Fibroblast of lung (primary cell): ENCODE measurements at regions not wholly inside any gene's neighbourhood (a gene's known extent, or its start where the extent isn't known, plus 50 kb on each side); places are given as distances from the start of the nearest gene placed in this dataset.

Experiments used
- DNase-seq, 2 donors: peaks; one replicate each; pipeline versions ENCODE4 v3.0.0 to v3.0.0-alpha.2; 2010; ENCODE audit warnings: low read depth in 2 of 2
- H2AFZ ChIP-seq: 2 replicates; pipeline ENCODE4 v1.5.1; 2012; ENCODE audit warnings: low read length, control low read depth, inconsistent platforms
- H3K27ac ChIP-seq: 2 replicates; pipeline ENCODE4 v1.5.1; 2011; ENCODE audit warnings: low read length, control low read depth; ENCODE audit not compliant: insufficient read depth
- H3K27me3 ChIP-seq: 2 replicates; pipeline ENCODE4 v1.5.1; 2011; ENCODE audit warnings: mild to moderate bottlenecking, low read length; ENCODE audit not compliant: control insufficient read depth, insufficient read depth
- H3K36me3 ChIP-seq: 2 replicates; pipeline ENCODE4 v1.5.1; 2011; ENCODE audit warnings: low read length; ENCODE audit not compliant: control insufficient read depth, insufficient read depth
- H3K4me1 ChIP-seq: 2 replicates; pipeline ENCODE4 v1.5.1; 2011; ENCODE audit warnings: low read length; ENCODE audit not compliant: control insufficient read depth, insufficient read depth; ENCODE audit errors: extremely low read depth
- H3K4me2 ChIP-seq: 2 replicates; pipeline ENCODE4 v1.5.1; 2011; ENCODE audit warnings: low read length, control low read depth; ENCODE audit not compliant: insufficient read depth; ENCODE audit errors: extremely low read depth
- H3K4me3 ChIP-seq, 4 experiments: fragments of 200-600 bp in 1 of 4; sonication (generic) in 1 of 4; replicated peaks in 1 of 4; 2 replicates each; pipeline ENCODE4 v1.5.1; 2011 to 2016; ENCODE audit warnings: low read length in 4 of 4, low read depth in 3 of 4, mild to moderate bottlenecking in 3 of 4, control low read depth in 2 of 4, inconsistent platforms in 1 of 4, mixed read lengths in 1 of 4; ENCODE audit not compliant: insufficient read depth in 1 of 4; ENCODE audit errors: control extremely low read depth in 1 of 4
- H3K79me2 ChIP-seq: 2 replicates; pipeline ENCODE4 v1.5.1; 2012; ENCODE audit warnings: mild to moderate bottlenecking, low read length, inconsistent platforms; ENCODE audit not compliant: control insufficient read depth, insufficient read depth
- H3K9ac ChIP-seq: 2 replicates; pipeline ENCODE4 v1.5.1; 2011; ENCODE audit warnings: mild to moderate bottlenecking, low read length, control low read depth; ENCODE audit not compliant: insufficient read depth
- H3K9me3 ChIP-seq: 2 replicates; pipeline ENCODE4 v1.5.1; 2012; ENCODE audit warnings: low read depth, low read length; ENCODE audit not compliant: control insufficient read depth, insufficient read depth
- H4K20me1 ChIP-seq: 2 replicates; pipeline ENCODE4 v1.5.1; 2011; ENCODE audit warnings: low read length; ENCODE audit not compliant: control insufficient read depth, insufficient read depth; ENCODE audit errors: extremely low read depth
- EZH2 ChIP-seq: IDR thresholded peaks from 2 replicates; pipeline ENCODE4 v1.5.1; 2012; ENCODE audit warnings: low read length, control low read depth, mild to moderate bottlenecking; ENCODE audit errors: missing control alignments
- TF ChIP-seq, protein P1 (sequence below), 2 donors: IDR thresholded peaks in 1 of 2; conservative IDR thresholded peaks in 1 of 2; 1 replicate in 1 of 2; 2 replicates in 1 of 2; pipeline ENCODE4 v1.5.1; 2011 to 2012; ENCODE audit warnings: low read length in 2 of 2, control low read depth in 1 of 2, inconsistent platforms in 1 of 2, low read depth in 1 of 2, mild to moderate bottlenecking in 1 of 2

DNA sequence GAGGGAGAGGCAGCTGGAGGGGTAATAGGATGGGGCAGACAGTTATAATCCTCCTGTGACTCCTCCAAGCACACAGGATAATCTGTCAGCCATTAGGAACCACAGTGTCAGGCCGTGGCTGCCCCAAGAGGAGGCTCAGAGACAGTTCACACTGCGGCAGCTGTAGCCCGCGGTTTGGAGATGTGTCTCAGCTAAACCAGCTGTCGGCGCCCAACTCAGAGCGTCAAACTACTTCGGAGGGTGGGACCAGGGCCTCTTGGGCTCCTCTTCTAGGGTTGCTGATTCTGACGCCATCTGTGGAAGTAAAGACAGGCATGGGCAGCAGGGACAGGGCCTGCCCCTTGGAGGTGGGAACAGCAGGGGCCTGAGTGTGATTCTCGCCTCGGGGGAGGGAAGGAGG lies 309.8 kb downstream of the CDC5L start:
- Histone ChIP-seq H3K27ac (no peak overlapping the region), H3K9ac (no peak overlapping the region), H4K20me1 (no peaks in the 10 kb centered on the region), H3K4me2 (no peak overlapping the region), H3K4me1 (no peaks in the 10 kb centered on the region), H3K9me3 (no peaks in the 10 kb centered on the region), H3K4me3 (no peak overlapping the region), H3K36me3 (no peaks in the 10 kb centered on the region), H3K27me3 (peaks cover 2% of the 10 kb centered on the region), H3K79me2 (no peaks in the 10 kb centered on the region), H2AFZ (no peak overlapping the region)
- DNase-seq = peak in 1 of 2 donors; percentile 16
- no peak for TF ChIP-seq EZH2

DNA sequence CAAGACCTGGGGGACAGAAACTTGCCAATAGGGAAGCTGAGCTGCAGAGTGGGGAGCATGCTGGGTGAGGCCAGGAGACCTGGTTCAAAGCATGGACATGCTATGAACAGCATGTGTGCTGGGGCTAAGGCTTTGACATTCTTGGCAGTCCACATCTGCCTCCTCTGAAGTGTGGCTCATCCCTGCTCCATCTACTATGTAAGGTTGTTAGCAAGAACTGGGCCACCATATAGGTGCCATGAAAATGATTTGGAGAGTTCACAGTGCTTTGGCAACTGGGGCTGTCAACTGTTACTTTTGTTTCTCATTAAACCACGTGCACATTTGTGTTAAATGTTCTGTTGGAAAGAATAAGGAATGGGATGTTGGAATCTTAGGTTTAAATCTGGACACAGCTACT lies 311.1 kb downstream of the CDC5L start:
- Histone ChIP-seq H3K79me2 (no peaks in the 10 kb centered on the region), H3K4me2 (no peak overlapping the region), H3K4me3 (no peak overlapping the region), H3K9me3 (no peaks in the 10 kb centered on the region), H2AFZ (no peak overlapping the region), H3K27me3 (peaks cover 2% of the 10 kb centered on the region), H3K9ac (no peak overlapping the region), H3K36me3 (no peaks in the 10 kb centered on the region), H4K20me1 (no peaks in the 10 kb centered on the region), H3K27ac (no peak overlapping the region), H3K4me1 (no peaks in the 10 kb centered on the region)
- no peak for DNase-seq
- TF ChIP-seq, protein P1, sequence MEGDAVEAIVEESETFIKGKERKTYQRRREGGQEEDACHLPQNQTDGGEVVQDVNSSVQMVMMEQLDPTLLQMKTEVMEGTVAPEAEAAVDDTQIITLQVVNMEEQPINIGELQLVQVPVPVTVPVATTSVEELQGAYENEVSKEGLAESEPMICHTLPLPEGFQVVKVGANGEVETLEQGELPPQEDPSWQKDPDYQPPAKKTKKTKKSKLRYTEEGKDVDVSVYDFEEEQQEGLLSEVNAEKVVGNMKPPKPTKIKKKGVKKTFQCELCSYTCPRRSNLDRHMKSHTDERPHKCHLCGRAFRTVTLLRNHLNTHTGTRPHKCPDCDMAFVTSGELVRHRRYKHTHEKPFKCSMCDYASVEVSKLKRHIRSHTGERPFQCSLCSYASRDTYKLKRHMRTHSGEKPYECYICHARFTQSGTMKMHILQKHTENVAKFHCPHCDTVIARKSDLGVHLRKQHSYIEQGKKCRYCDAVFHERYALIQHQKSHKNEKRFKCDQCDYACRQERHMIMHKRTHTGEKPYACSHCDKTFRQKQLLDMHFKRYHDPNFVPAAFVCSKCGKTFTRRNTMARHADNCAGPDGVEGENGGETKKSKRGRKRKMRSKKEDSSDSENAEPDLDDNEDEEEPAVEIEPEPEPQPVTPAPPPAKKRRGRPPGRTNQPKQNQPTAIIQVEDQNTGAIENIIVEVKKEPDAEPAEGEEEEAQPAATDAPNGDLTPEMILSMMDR (conservative IDR thresholded peaks at IDR 0.05 in 1 of 2, IDR thresholded peaks at IDR 0.05 in 1 of 2; ENCODE audit: low read depth in 1 of 2, low read length in 2 of 2) = no peak
- TF ChIP-seq EZH2 = no peak

DNA sequence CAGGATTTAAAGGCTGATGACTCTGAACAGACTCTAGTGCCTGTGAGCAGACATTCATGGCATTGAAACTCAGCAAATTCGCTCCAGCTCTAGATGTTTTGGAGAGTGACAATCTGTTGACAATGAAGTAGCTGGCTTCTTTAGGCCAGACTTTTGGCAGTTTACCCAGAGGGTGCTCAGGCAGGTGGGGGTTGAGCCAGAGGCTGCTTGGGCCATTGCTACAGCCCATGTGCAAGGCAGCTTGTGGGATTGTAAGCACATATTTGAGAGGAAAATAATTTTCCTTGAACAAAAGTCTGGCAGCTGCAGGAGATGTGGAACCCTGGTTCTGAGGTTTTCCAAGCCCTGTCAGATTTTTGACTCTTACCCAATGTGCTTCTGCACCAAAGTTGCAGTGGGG lies 311.6 kb downstream of the CDC5L start:
- H4K20me1 ChIP-seq = no peaks in the 10 kb centered on the region
- peak in 1 of 2 donors; percentile 78 for DNase-seq
- H3K36me3 ChIP-seq = no peaks in the 10 kb centered on the region
- H3K27me3 ChIP-seq = peaks cover 2% of the 10 kb centered on the region
- no peak overlapping the region for H3K4me2 ChIP-seq
- no peak for TF ChIP-seq EZH2
- TF ChIP-seq, protein P1 (conservative IDR thresholded peaks at IDR 0.05 in 1 of 2, IDR thresholded peaks at IDR 0.05 in 1 of 2; ENCODE audit: low read depth in 1 of 2, low read length in 2 of 2) = no peak
- no peaks in the 10 kb centered on the region for H3K9me3 ChIP-seq
- H3K4me1 ChIP-seq = no peaks in the 10 kb centered on the region
- H3K9ac ChIP-seq = no peak overlapping the region
- H2AFZ ChIP-seq = no peak overlapping the region
- no peak overlapping the region for H3K27ac ChIP-seq
- H3K79me2 ChIP-seq = no peaks in the 10 kb centered on the region
- no peak overlapping the region for H3K4me3 ChIP-seq

DNA sequence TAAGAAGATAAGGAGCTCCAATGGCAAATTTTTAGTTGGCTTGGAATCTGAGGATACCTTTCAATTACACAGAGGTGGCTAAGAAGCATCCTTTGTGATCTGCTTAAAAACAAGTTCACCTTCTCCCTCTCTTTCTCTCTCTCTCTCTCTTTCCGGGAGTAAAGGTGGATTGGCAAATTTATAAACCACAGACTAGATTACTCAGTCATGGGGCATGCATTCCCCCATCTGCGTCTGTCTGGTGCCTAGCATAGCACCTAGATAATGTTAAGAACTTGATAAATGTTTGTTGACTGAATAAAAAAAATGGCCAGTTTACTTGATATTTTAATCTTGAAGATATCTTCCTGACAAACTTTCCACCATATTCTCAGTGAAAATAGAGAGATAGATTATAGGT lies 312.3 kb downstream of the CDC5L start:
- no peaks in the 10 kb centered on the region for H3K9me3 ChIP-seq
- no peaks in the 10 kb centered on the region for H3K36me3 ChIP-seq
- H3K4me1 ChIP-seq = no peaks in the 10 kb centered on the region
- no peak overlapping the region for H2AFZ ChIP-seq
- no peaks in the 10 kb centered on the region for H3K79me2 ChIP-seq
- no peaks in the 10 kb centered on the region for H4K20me1 ChIP-seq
- H3K4me2 ChIP-seq = no peak overlapping the region
- no peak overlapping the region for H3K27ac ChIP-seq
- TF ChIP-seq EZH2 = no peak
- TF ChIP-seq, protein P1 (conservative IDR thresholded peaks at IDR 0.05 in 1 of 2, IDR thresholded peaks at IDR 0.05 in 1 of 2; ENCODE audit: low read depth in 1 of 2, low read length in 2 of 2) = no peak
- H3K4me3 ChIP-seq = no peak overlapping the region
- H3K27me3 ChIP-seq = peaks cover 2% of the 10 kb centered on the region
- DNase-seq = peak in 1 of 2 donors; percentile 74
- no peak overlapping the region for H3K9ac ChIP-seq
